HepG2 (cell line): ENCODE measurements at regions not wholly inside any gene's neighbourhood (a gene's known extent, or its start where the extent isn't known, plus 50 kb on each side); places are given as distances from the start of the nearest gene placed in this dataset.

Source experiments
- MTF2 ChIP-seq: sonication (generic); formaldehyde crosslinking; IDR thresholded peaks from 2 replicates; pipeline ENCODE4 v1.5.0; 2020; ENCODE audit warnings: missing genetic modification reagents, borderline replicate concordance
- PAX8 ChIP-seq: sonication (generic); formaldehyde crosslinking; IDR thresholded peaks from 2 replicates; pipeline ENCODE4 v1.8.0; 2022; ENCODE audit warnings: mild to moderate bottlenecking, missing genetic modification reagents, borderline replicate concordance
- POLR2A ChIP-seq, 2 experiments: IDR thresholded peaks; 2 replicates each; pipeline ENCODE4 v1.6.1; 2011; ENCODE audit warnings: low read depth in 2 of 2, low read length in 2 of 2, mild to moderate bottlenecking in 1 of 2, moderate library complexity in 1 of 2; ENCODE audit not compliant: insufficient read depth in 1 of 2
- SPEN ChIP-seq: sonication (generic); formaldehyde crosslinking; IDR thresholded peaks from 2 replicates; pipeline ENCODE4 v1.5.1; 2020; ENCODE audit warnings: low read depth, mild to moderate bottlenecking, missing genetic modification reagents
- TBX2 ChIP-seq: sonication (generic); formaldehyde crosslinking; IDR thresholded peaks from 2 replicates; pipeline ENCODE4 v1.5.0; 2020; ENCODE audit warnings: missing genetic modification reagents, mild to moderate bottlenecking, borderline replicate concordance
- TF ChIP-seq, protein P1 (sequence below): sonication (generic); formaldehyde crosslinking; IDR thresholded peaks from 2 replicates; pipeline ENCODE4 v1.5.0; 2020; ENCODE audit warnings: mild to moderate bottlenecking, missing genetic modification reagents, moderate library complexity
- TF ChIP-seq, protein P2 (sequence below): IDR thresholded peaks from 2 replicates; pipeline ENCODE4 v1.6.1; 2012; ENCODE audit warnings: inconsistent platforms

DNA sequence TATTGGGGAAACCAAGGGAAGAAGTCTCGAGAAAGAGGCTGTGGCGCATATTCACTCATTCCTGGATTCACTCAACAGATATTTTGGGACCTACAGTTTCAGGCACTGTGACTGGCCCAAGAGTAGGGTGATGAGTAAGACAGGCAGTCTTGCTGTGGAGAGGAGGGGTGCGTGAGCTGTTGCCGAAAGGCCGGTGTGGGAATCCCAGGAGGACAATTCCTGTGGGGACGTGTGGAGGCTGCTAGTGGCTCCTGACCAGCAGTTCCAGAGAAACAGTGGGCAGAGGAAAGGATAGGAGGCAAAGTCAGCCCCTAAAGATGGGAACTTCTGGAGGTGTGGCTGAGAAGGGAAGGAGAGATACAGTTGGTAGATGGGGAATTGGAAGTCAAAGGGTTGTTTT lies 59.3 kb upstream of the GRB10 start:
- TF ChIP-seq, protein P1, sequence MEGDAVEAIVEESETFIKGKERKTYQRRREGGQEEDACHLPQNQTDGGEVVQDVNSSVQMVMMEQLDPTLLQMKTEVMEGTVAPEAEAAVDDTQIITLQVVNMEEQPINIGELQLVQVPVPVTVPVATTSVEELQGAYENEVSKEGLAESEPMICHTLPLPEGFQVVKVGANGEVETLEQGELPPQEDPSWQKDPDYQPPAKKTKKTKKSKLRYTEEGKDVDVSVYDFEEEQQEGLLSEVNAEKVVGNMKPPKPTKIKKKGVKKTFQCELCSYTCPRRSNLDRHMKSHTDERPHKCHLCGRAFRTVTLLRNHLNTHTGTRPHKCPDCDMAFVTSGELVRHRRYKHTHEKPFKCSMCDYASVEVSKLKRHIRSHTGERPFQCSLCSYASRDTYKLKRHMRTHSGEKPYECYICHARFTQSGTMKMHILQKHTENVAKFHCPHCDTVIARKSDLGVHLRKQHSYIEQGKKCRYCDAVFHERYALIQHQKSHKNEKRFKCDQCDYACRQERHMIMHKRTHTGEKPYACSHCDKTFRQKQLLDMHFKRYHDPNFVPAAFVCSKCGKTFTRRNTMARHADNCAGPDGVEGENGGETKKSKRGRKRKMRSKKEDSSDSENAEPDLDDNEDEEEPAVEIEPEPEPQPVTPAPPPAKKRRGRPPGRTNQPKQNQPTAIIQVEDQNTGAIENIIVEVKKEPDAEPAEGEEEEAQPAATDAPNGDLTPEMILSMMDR, result no peak
- TF ChIP-seq TBX2 (CRISPR knock-in tag), result no peak
- TF ChIP-seq MTF2, result no peak
- no peak for TF ChIP-seq PAX8 (CRISPR knock-in tag)
- TF ChIP-seq, protein P2, sequence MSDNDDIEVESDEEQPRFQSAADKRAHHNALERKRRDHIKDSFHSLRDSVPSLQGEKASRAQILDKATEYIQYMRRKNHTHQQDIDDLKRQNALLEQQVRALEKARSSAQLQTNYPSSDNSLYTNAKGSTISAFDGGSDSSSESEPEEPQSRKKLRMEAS, result no peak
- TF ChIP-seq POLR2A (IDR thresholded peaks at IDR 0.05; ENCODE audit: insufficient read depth in 1 of 2, low read depth in 2 of 2, low read length in 2 of 2), result no peak
- no peak for TF ChIP-seq SPEN (CRISPR knock-in tag)
